Heart left ventricle (tissue), 13 donors: ENCODE measurements at regions not wholly inside any gene's neighbourhood (a gene's known extent, or its start where the extent isn't known, plus 50 kb on each side); places are given as distances from the start of the nearest gene placed in this dataset.

Experiments used
- POLR2A ChIP-seq, 2 donors: fragments of 450-650 bp; IDR thresholded peaks; one replicate each; pipeline ENCODE4 v1.6.1; 2017; ENCODE audit warnings: antibody characterized with exemption in 2 of 2, mild to moderate bottlenecking in 2 of 2, moderate library complexity in 2 of 2
- TF ChIP-seq, protein P1 (sequence below), 12 donors: fragments of 200-600 bp; sonication (generic) in 4 of 12; IDR thresholded peaks; one replicate each; pipeline versions ENCODE4 v1.5.0 to v1.8.0; 2018 to 2022; ENCODE audit warnings: antibody characterized with exemption in 12 of 12, mild to moderate bottlenecking in 5 of 12
- donor health status: ischemic (EF 13 %, LVEDD 7.1; RV severe dilation, severe dysfunction).
- donor health status: DM: no; HTN: yes; CAD: no.
- donor health status: DM: no; HTN: no; CAD: no.
- donor health status: ischemic (EF 25% LVEDD 6.9; RV normal size, moderate dysfunction).
- donor health status: ischemic (EF 25% LVEDD 5.7; RV mildly dilated, moderate dysfunction).
- donor health status: ischemic (EF 35%, LVEDD 5.7; RV mildly dilated, moderate dysfunction).
- donor health status: nonischemic (EF 11% LVEDD 7.7; RV severe dilation, severe dysfunction).
- donor health status: DM: yes; HTN: yes; CAD: no.
- donor health status: PGD.
- donor health status: ischemic (EF 29% LVEDD 5.4; RV normal size, mild dysfunction).
- donor health status: nonischemic (EF 23%, LVEDD 6.1; RV moderate dilation, normal function).

- TF ChIP-seq, protein P1, sequence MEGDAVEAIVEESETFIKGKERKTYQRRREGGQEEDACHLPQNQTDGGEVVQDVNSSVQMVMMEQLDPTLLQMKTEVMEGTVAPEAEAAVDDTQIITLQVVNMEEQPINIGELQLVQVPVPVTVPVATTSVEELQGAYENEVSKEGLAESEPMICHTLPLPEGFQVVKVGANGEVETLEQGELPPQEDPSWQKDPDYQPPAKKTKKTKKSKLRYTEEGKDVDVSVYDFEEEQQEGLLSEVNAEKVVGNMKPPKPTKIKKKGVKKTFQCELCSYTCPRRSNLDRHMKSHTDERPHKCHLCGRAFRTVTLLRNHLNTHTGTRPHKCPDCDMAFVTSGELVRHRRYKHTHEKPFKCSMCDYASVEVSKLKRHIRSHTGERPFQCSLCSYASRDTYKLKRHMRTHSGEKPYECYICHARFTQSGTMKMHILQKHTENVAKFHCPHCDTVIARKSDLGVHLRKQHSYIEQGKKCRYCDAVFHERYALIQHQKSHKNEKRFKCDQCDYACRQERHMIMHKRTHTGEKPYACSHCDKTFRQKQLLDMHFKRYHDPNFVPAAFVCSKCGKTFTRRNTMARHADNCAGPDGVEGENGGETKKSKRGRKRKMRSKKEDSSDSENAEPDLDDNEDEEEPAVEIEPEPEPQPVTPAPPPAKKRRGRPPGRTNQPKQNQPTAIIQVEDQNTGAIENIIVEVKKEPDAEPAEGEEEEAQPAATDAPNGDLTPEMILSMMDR (IDR thresholded peaks at IDR 0.05): no peak
- TF ChIP-seq POLR2A (IDR thresholded peaks at IDR 0.05): no peak
Measured at GRCh38 chr1:29682919-29683295, 446.6 kb downstream of the PTPRU start.
